H9 (cell line): ENCODE measurements at regions not wholly inside any gene's neighbourhood (a gene's known extent, or its start where the extent isn't known, plus 50 kb on each side); places are given as distances from the start of the nearest gene placed in this dataset.

Experiments used
- DNase-seq: peaks from one replicate; pipeline ENCODE4 v3.0.0-alpha.2; 2017
- H2AFZ ChIP-seq: one replicate; pipeline ENCODE4 v1.6.1; 2013; ENCODE audit warnings: mild to moderate bottlenecking, low read length, control low read depth, moderate library complexity
- H2AK5ac ChIP-seq: 2 replicates; pipeline ENCODE4 v1.6.1; 2013; ENCODE audit warnings: low read length, control low read depth, mixed read lengths; ENCODE audit not compliant: insufficient read length
- H2BK120ac ChIP-seq: one replicate; pipeline ENCODE4 v1.6.1; 2013; ENCODE audit warnings: low read depth, mild to moderate bottlenecking, low read length, control low read depth, inconsistent platforms; ENCODE audit not compliant: poor library complexity, severe bottlenecking
- H2BK12ac ChIP-seq: 2 replicates; pipeline ENCODE4 v1.6.1; 2013; ENCODE audit warnings: low read length, control low read depth, mixed read lengths, low read depth; ENCODE audit not compliant: insufficient read length
- H2BK15ac ChIP-seq: 2 replicates; pipeline ENCODE4 v1.6.1; 2013; ENCODE audit warnings: low read depth, low read length, control low read depth
- H2BK20ac ChIP-seq: one replicate; pipeline ENCODE4 v1.6.1; 2013; ENCODE audit warnings: low read depth, mild to moderate bottlenecking, low read length, control low read depth, inconsistent platforms; ENCODE audit not compliant: poor library complexity, severe bottlenecking
- H2BK5ac ChIP-seq: 2 replicates; pipeline ENCODE4 v1.6.1; 2013; ENCODE audit warnings: low read length, control low read depth, mixed read lengths; ENCODE audit not compliant: insufficient read length
- H3K14ac ChIP-seq: 2 replicates; pipeline ENCODE4 v1.6.1; 2013; ENCODE audit warnings: low read length, control low read depth; ENCODE audit not compliant: insufficient read depth
- H3K18ac ChIP-seq: 2 replicates; pipeline ENCODE4 v1.6.1; 2013; ENCODE audit warnings: low read depth, mild to moderate bottlenecking, mixed read lengths, low read length, control low read depth; ENCODE audit not compliant: insufficient read length
- H3K23ac ChIP-seq: 2 replicates; pipeline ENCODE4 v1.6.1; 2013; ENCODE audit warnings: low read length, control low read depth, mixed read lengths, low read depth; ENCODE audit not compliant: insufficient read length
- H3K23me2 ChIP-seq: 2 replicates; pipeline ENCODE4 v1.6.1; 2013; ENCODE audit warnings: low read depth, mild to moderate bottlenecking, mixed read lengths, low read length, control low read depth; ENCODE audit not compliant: insufficient read length, poor library complexity, severe bottlenecking
- H3K27ac ChIP-seq: 2 replicates; pipeline ENCODE4 v1.5.1; 2013; ENCODE audit warnings: low read length, control low read depth, mixed read lengths, low read depth; ENCODE audit not compliant: insufficient read length
- H3K27me3 ChIP-seq: 2 replicates; pipeline ENCODE4 v1.6.1; 2013; ENCODE audit warnings: low read length, control low read depth, inconsistent platforms; ENCODE audit not compliant: insufficient read depth
- H3K4ac ChIP-seq: 2 replicates; pipeline ENCODE4 v1.6.1; 2013; ENCODE audit warnings: low read depth, mild to moderate bottlenecking, control low read depth, inconsistent platforms, low read length, moderate library complexity
- H3K4me1 ChIP-seq: 2 replicates; pipeline ENCODE4 v1.6.1; 2013; ENCODE audit warnings: low read length, control low read depth, inconsistent platforms; ENCODE audit not compliant: insufficient read depth
- H3K4me2 ChIP-seq: 2 replicates; pipeline ENCODE4 v1.6.1; 2013; ENCODE audit warnings: low read length, control low read depth, mixed read lengths; ENCODE audit not compliant: insufficient read length, insufficient read depth
- H3K56ac ChIP-seq: 2 replicates; pipeline ENCODE4 v1.6.1; 2013; ENCODE audit warnings: low read depth, mild to moderate bottlenecking, mixed read lengths, low read length, control low read depth; ENCODE audit not compliant: insufficient read length
- H3K79me1 ChIP-seq: 2 replicates; pipeline ENCODE4 v1.6.1; 2013; ENCODE audit warnings: low read depth, mild to moderate bottlenecking, moderate library complexity, low read length, control low read depth, inconsistent platforms; ENCODE audit not compliant: insufficient read depth, poor library complexity, severe bottlenecking
- H3K79me2 ChIP-seq: 2 replicates; pipeline ENCODE4 v1.6.1; 2013; ENCODE audit warnings: low read length, control low read depth, inconsistent platforms; ENCODE audit not compliant: insufficient read depth
- H3K9ac ChIP-seq: 2 replicates; pipeline ENCODE4 v1.6.1; 2013; ENCODE audit warnings: low read length, control low read depth, mixed read lengths; ENCODE audit not compliant: insufficient read length; ENCODE audit errors: extremely low read depth
- H3K9me3 ChIP-seq: one replicate; pipeline ENCODE4 v1.6.1; 2013; ENCODE audit warnings: low read depth, low read length, inconsistent platforms; ENCODE audit not compliant: control insufficient read depth
- H3T11ph ChIP-seq: one replicate; pipeline ENCODE4 v1.6.1; 2013; ENCODE audit warnings: mild to moderate bottlenecking, low read length, control low read depth, inconsistent platforms
- H4K20me1 ChIP-seq: one replicate; pipeline ENCODE4 v1.6.1; 2013; ENCODE audit not compliant: control insufficient read depth, insufficient read length, insufficient read depth
- H4K5ac ChIP-seq: 2 replicates; pipeline ENCODE4 v1.6.1; 2013; ENCODE audit warnings: low read depth, mild to moderate bottlenecking, mixed read lengths, low read length, control low read depth; ENCODE audit not compliant: insufficient read length
- H4K8ac ChIP-seq: replicated peaks from 2 replicates; pipeline ENCODE4 v1.6.1; 2013; ENCODE audit warnings: low read length, control low read depth, mixed read lengths, low read depth; ENCODE audit not compliant: insufficient read length
- H4K91ac ChIP-seq: 2 replicates; pipeline ENCODE4 v1.6.1; 2013; ENCODE audit warnings: low read depth, mild to moderate bottlenecking, moderate library complexity, mixed read lengths, low read length, control low read depth; ENCODE audit not compliant: insufficient read length
- H3K27ac Mint-ChIP-seq, 3 experiments: 2 replicates in 2 of 3; 3 replicates in 1 of 3; pipeline ENCODE4 v1.8.0; 2020 to 2021; ENCODE audit warnings: mixed read lengths in 3 of 3, mild to moderate bottlenecking in 1 of 3, moderate library complexity in 1 of 3
- H3K27me3 Mint-ChIP-seq: 2 replicates; pipeline ENCODE4 v1.8.0; 2021; ENCODE audit warnings: low read depth, mild to moderate bottlenecking, moderate library complexity, mixed read lengths
- H3K36me3 Mint-ChIP-seq, 3 experiments: 2 replicates in 2 of 3; 3 replicates in 1 of 3; pipeline ENCODE4 v1.8.0; 2020 to 2021; ENCODE audit warnings: low read depth in 3 of 3, mixed read lengths in 3 of 3; ENCODE audit not compliant: insufficient read depth in 1 of 3
- H3K4me1 Mint-ChIP-seq, 2 experiments: 2 replicates each; pipeline ENCODE4 v1.8.0; 2020; ENCODE audit warnings: mixed read lengths in 2 of 2
- H3K4me3 Mint-ChIP-seq, 2 experiments: 2 replicates in 1 of 2; 3 replicates in 1 of 2; pipeline ENCODE4 v1.8.0; 2020 to 2021; ENCODE audit warnings: mild to moderate bottlenecking in 2 of 2, mixed read lengths in 2 of 2, moderate library complexity in 1 of 2
- H3K9me3 Mint-ChIP-seq, 2 experiments: 2 replicates in 1 of 2; 3 replicates in 1 of 2; pipeline ENCODE4 v1.8.0; 2020; ENCODE audit warnings: mild to moderate bottlenecking in 2 of 2, mixed read lengths in 2 of 2, moderate library complexity in 1 of 2
- WGBS: extraction: QIAGEN DNeasy Blood & Tissue Kit; methylation state at CpG from one replicate; pipeline ENCODE4 v1.1.7; 2013; ENCODE audit warnings: missing lambda C conversion rate, low lambda C conversion rate, mixed read lengths; ENCODE audit not compliant: insufficient read length; ENCODE audit errors: extremely low coverage; 5-methylcytosine and 5-hydroxymethylcytosine counted together
- TF ChIP-seq, protein P1 (sequence below): fragments of 200-600 bp; sonication (generic); conservative IDR thresholded peaks from 3 replicates; pipeline ENCODE4 v1.8.0; 2021; ENCODE audit warnings: antibody characterized with exemption, mild to moderate bottlenecking

- H3K4me1 ChIP-seq: peaks cover 10% of the 10 kb centered on the region
- H4K8ac ChIP-seq: no peak overlapping the region
- no peak overlapping the region for H3K14ac ChIP-seq
- no peak overlapping the region for H3K27ac ChIP-seq
- H2BK120ac ChIP-seq: no peak overlapping the region
- H2BK20ac ChIP-seq: no peak overlapping the region
- no peak overlapping the region for H3T11ph ChIP-seq
- no peak overlapping the region for H2BK5ac ChIP-seq
- WGBS: no CpG with 5 or more reads among the region's 4 CpGs
- H3K9me3 ChIP-seq: no peaks in the 10 kb centered on the region
- H4K5ac ChIP-seq: no peak overlapping the region
- no peak overlapping the region for H3K23ac ChIP-seq
- H4K91ac ChIP-seq: no peak overlapping the region
- no peak overlapping the region for H2BK12ac ChIP-seq
- H2AK5ac ChIP-seq: no peak overlapping the region
- no peak for DNase-seq
- no peak overlapping the region for H3K4ac ChIP-seq
- no peak overlapping the region for H3K4me2 ChIP-seq
- H3K23me2 ChIP-seq: no peaks in the 10 kb centered on the region
- H4K20me1 ChIP-seq: no peaks in the 10 kb centered on the region
- TF ChIP-seq, protein P1, sequence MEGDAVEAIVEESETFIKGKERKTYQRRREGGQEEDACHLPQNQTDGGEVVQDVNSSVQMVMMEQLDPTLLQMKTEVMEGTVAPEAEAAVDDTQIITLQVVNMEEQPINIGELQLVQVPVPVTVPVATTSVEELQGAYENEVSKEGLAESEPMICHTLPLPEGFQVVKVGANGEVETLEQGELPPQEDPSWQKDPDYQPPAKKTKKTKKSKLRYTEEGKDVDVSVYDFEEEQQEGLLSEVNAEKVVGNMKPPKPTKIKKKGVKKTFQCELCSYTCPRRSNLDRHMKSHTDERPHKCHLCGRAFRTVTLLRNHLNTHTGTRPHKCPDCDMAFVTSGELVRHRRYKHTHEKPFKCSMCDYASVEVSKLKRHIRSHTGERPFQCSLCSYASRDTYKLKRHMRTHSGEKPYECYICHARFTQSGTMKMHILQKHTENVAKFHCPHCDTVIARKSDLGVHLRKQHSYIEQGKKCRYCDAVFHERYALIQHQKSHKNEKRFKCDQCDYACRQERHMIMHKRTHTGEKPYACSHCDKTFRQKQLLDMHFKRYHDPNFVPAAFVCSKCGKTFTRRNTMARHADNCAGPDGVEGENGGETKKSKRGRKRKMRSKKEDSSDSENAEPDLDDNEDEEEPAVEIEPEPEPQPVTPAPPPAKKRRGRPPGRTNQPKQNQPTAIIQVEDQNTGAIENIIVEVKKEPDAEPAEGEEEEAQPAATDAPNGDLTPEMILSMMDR: no peak
- H3K9me3 Mint-ChIP-seq: no peaks in the 10 kb centered on the region
- H3K79me1 ChIP-seq: no peaks in the 10 kb centered on the region
- no peaks in the 10 kb centered on the region for H3K79me2 ChIP-seq
- H2BK15ac ChIP-seq: no peak overlapping the region
- H3K36me3 Mint-ChIP-seq: no peaks in the 10 kb centered on the region
- H3K27ac Mint-ChIP-seq: no peak overlapping the region
- H2AFZ ChIP-seq: no peak overlapping the region
- H3K9ac ChIP-seq: no peak overlapping the region
- no peaks in the 10 kb centered on the region for H3K27me3 Mint-ChIP-seq
- peaks cover 42 to 52% of the 10 kb centered on the region in 2 experiments for H3K4me1 Mint-ChIP-seq
- no peaks in the 10 kb centered on the region for H3K27me3 ChIP-seq
- no peak overlapping the region for H3K18ac ChIP-seq
- no peak overlapping the region for H3K56ac ChIP-seq
- H3K4me3 Mint-ChIP-seq: no peak overlapping the region
These were observed 1697.1 kb upstream of the LRRTM1 start for GRCh38 chr2:82001614-82002013.
